Uterus (tissue), 2 donors: ENCODE measurements at regions not wholly inside any gene's neighbourhood (a gene's known extent, or its start where the extent isn't known, plus 50 kb on each side); places are given as distances from the start of the nearest gene placed in this dataset.

Experiments used
- POLR2A ChIP-seq, 2 donors: fragments of 450-650 bp; IDR thresholded peaks; one replicate each; pipeline ENCODE4 v1.6.1; 2016; ENCODE audit warnings: antibody characterized with exemption in 2 of 2, mild to moderate bottlenecking in 1 of 2, moderate library complexity in 1 of 2
- TF ChIP-seq, protein P1 (sequence below), 4 experiments: fragments of 200-600 bp in 2 of 4; fragments of 450-650 bp in 2 of 4; sonication (generic) in 2 of 4; IDR thresholded peaks; one replicate each; pipeline ENCODE4 v1.5.1; 2016 to 2019; ENCODE audit warnings: antibody characterized with exemption in 4 of 4, mild to moderate bottlenecking in 2 of 4, moderate library complexity in 1 of 4

DNA sequence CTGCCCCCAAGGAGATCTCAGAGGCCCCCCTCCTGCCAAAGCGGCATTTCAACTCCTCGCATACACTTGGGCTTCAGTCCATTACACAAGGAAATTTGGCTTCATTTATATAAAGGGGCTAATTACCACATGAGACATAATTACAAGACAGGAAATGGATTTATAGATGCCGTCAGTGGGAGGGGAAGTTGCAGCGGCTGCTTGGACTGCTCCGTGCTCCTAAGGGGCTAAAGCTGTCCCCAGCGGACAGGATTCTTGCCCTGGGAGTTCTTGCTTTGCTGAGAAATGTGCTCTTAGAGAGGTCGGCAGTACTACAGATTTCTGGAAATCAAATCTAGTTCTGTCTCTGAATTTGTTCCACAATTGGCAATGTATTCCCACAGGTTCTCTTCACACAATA is 57.2 kb upstream of the NLK start:
- TF ChIP-seq, protein P1, sequence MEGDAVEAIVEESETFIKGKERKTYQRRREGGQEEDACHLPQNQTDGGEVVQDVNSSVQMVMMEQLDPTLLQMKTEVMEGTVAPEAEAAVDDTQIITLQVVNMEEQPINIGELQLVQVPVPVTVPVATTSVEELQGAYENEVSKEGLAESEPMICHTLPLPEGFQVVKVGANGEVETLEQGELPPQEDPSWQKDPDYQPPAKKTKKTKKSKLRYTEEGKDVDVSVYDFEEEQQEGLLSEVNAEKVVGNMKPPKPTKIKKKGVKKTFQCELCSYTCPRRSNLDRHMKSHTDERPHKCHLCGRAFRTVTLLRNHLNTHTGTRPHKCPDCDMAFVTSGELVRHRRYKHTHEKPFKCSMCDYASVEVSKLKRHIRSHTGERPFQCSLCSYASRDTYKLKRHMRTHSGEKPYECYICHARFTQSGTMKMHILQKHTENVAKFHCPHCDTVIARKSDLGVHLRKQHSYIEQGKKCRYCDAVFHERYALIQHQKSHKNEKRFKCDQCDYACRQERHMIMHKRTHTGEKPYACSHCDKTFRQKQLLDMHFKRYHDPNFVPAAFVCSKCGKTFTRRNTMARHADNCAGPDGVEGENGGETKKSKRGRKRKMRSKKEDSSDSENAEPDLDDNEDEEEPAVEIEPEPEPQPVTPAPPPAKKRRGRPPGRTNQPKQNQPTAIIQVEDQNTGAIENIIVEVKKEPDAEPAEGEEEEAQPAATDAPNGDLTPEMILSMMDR (IDR thresholded peaks at IDR 0.05), result no peak
- no peak for TF ChIP-seq POLR2A (IDR thresholded peaks at IDR 0.05)
